Kidney epithelial cell (primary cell): ENCODE measurements at regions not wholly inside any gene's neighbourhood (a gene's known extent, or its start where the extent isn't known, plus 50 kb on each side); places are given as distances from the start of the nearest gene placed in this dataset.

Source experiments
- DNase-seq: peaks from one replicate; pipeline ENCODE4 v3.0.0-alpha.2; 2010; ENCODE audit warnings: low read depth
- H3K27me3 ChIP-seq: 2 replicates; pipeline ENCODE4 v1.6.0; 2011; ENCODE audit warnings: low read length; ENCODE audit not compliant: control insufficient read depth, insufficient read depth
- H3K36me3 ChIP-seq: 2 replicates; pipeline ENCODE4 v1.5.1; 2011; ENCODE audit warnings: low read length; ENCODE audit not compliant: control insufficient read depth, insufficient read depth
- H3K4me3 ChIP-seq: 2 replicates; pipeline ENCODE4 v1.5.1; 2011; ENCODE audit warnings: low read depth, mild to moderate bottlenecking, control low read depth, low read length
- TF ChIP-seq, protein P1 (sequence below): IDR thresholded peaks from 2 replicates; pipeline ENCODE4 v1.5.1; 2011; ENCODE audit warnings: mild to moderate bottlenecking, moderate library complexity, low read length, control low read depth, inconsistent platforms; ENCODE audit not compliant: insufficient read depth, poor library complexity, severe bottlenecking

- H3K36me3 ChIP-seq, result no peaks in the 10 kb centered on the region
- TF ChIP-seq, protein P1, sequence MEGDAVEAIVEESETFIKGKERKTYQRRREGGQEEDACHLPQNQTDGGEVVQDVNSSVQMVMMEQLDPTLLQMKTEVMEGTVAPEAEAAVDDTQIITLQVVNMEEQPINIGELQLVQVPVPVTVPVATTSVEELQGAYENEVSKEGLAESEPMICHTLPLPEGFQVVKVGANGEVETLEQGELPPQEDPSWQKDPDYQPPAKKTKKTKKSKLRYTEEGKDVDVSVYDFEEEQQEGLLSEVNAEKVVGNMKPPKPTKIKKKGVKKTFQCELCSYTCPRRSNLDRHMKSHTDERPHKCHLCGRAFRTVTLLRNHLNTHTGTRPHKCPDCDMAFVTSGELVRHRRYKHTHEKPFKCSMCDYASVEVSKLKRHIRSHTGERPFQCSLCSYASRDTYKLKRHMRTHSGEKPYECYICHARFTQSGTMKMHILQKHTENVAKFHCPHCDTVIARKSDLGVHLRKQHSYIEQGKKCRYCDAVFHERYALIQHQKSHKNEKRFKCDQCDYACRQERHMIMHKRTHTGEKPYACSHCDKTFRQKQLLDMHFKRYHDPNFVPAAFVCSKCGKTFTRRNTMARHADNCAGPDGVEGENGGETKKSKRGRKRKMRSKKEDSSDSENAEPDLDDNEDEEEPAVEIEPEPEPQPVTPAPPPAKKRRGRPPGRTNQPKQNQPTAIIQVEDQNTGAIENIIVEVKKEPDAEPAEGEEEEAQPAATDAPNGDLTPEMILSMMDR, result no peak
- H3K27me3 ChIP-seq, result no peaks in the 10 kb centered on the region
- H3K4me3 ChIP-seq, result no peak overlapping the region
- no peak for DNase-seq
These were observed 60.0 kb upstream of the IVNS1ABP start for GRCh38 chr1:185376840-185377635.

DNA sequence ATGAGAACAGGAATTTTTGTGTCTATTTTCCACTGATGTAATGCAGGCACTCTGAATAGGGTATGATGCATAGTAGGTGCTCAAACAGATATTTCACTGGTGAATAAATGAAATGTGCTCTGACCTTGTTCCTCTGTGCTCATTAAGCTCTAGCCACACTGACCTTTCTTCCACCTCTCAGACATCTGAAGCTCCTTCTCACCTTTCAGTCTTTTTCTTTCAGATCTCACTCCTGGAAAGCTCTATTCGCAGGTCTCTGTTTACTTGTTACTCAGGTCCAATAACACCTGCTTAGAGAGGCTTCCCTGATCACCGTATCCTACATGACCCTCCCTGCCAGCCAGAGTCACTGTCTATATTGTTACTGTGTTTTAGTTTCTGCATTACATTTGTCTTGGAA lies 59.2 kb upstream of the IVNS1ABP start:
- no peaks in the 10 kb centered on the region for H3K36me3 ChIP-seq
- no peaks in the 10 kb centered on the region for H3K27me3 ChIP-seq
- H3K4me3 ChIP-seq, result no peak overlapping the region
- no peak for DNase-seq
- TF ChIP-seq, protein P1, result no peak

- no peak for DNase-seq
- Histone ChIP-seq H3K4me3 (no peak overlapping the region), H3K36me3 (no peaks in the 10 kb centered on the region), H3K27me3 (no peaks in the 10 kb centered on the region)
- TF ChIP-seq, protein P1, result no peak
These were observed 58.5 kb upstream of the IVNS1ABP start for GRCh38 chr1:185375583-185375982.

GRCh38 chr1:185373813-185374529 lies 56.9 kb upstream of the IVNS1ABP start:
- no peak overlapping the region for H3K4me3 ChIP-seq
- TF ChIP-seq, protein P1, result no peak
- H3K36me3 ChIP-seq, result no peaks in the 10 kb centered on the region
- DNase-seq, result peak; percentile 14
- no peaks in the 10 kb centered on the region for H3K27me3 ChIP-seq

GRCh38 chr1:185369786-185370185 lies 52.7 kb upstream of the IVNS1ABP start:
- no peak overlapping the region for H3K4me3 ChIP-seq
- no peaks in the 10 kb centered on the region for H3K36me3 ChIP-seq
- TF ChIP-seq, protein P1, result no peak
- no peak for DNase-seq
- H3K27me3 ChIP-seq, result no peaks in the 10 kb centered on the region
